Adrenal gland (tissue), 9 donors: ENCODE measurements at regions not wholly inside any gene's neighbourhood (a gene's known extent, or its start where the extent isn't known, plus 50 kb on each side); places are given as distances from the start of the nearest gene placed in this dataset.

Source experiments
- DNase-seq, 7 donors: peaks; one replicate each; pipeline ENCODE4 v3.0.0-alpha.2; 2019 to 2020
- H3K27ac ChIP-seq, 5 donors: fragments of 200-600 bp; sonication (generic) in 4 of 5; 1 replicate in 3 of 5; 2 replicates in 2 of 5; pipeline versions ENCODE4 v1.5.1 to v1.8.0; 2016 to 2020; ENCODE audit warnings: mild to moderate bottlenecking in 1 of 5
- H3K27me3 ChIP-seq: fragments of 200-600 bp; 2 replicates; pipeline ENCODE4 v1.8.0; 2021
- H3K36me3 ChIP-seq, 2 donors: fragments of 200-600 bp; replicated peaks in 1 of 2; 1 replicate in 1 of 2; 2 replicates in 1 of 2; pipeline versions ENCODE4 v1.5.1 to v1.8.0; 2018 to 2022
- H3K4me1 ChIP-seq, 2 donors: fragments of 200-600 bp; replicated peaks in 1 of 2; 1 replicate in 1 of 2; 2 replicates in 1 of 2; pipeline versions ENCODE4 v1.5.1 to v1.8.0; 2018 to 2021
- H3K4me3 ChIP-seq, 4 donors: fragments of 200-600 bp; sonication (generic) in 3 of 4; one replicate each; pipeline ENCODE4 v1.5.1; 2016 to 2018
- H3K9me3 ChIP-seq, 3 donors: fragments of 200-600 bp; sonication (generic) in 1 of 3; replicated peaks in 1 of 3; 1 replicate in 2 of 3; 2 replicates in 1 of 3; pipeline versions ENCODE4 v1.5.1 to v1.8.0; 2016 to 2021
- POLR2A ChIP-seq, 2 donors: fragments of 450-650 bp; IDR thresholded peaks; one replicate each; pipeline ENCODE4 v1.6.1; 2017; ENCODE audit warnings: antibody characterized with exemption in 2 of 2, mild to moderate bottlenecking in 2 of 2, moderate library complexity in 1 of 2
- WGBS, 4 donors: extraction: QIAGEN DNeasy Blood & Tissue Kit in 2 of 4; methylation state at CpG; one replicate each; pipeline versions ENCODE4 v1.1.5 to v1.1.7; 2013 to 2017; 5-methylcytosine and 5-hydroxymethylcytosine counted together
- intact Hi-C, 2 donors: fragments of 100-400 bp; cut with DNase I; formaldehyde crosslinking; loops; one replicate each; pipeline versions ENCODE4 v1.14.1 to v1.15.0; 2022 to 2023
- TF ChIP-seq, protein P1 (sequence below), 6 experiments: fragments of 450-650 bp in 4 of 6; fragments of 200-600 bp in 2 of 6; sonication (generic) in 1 of 6; IDR thresholded peaks; 1 replicate in 5 of 6; 2 replicates in 1 of 6; pipeline versions ENCODE4 v1.5.1 to v1.8.0; 2016 to 2021; ENCODE audit warnings: antibody characterized with exemption in 6 of 6, mild to moderate bottlenecking in 2 of 6, moderate library complexity in 1 of 6
- donor health status: healthy with polysubstance abuse.
- donor health status: Bipolar disorder and iron deficiency.
- donor health status: DM: yes; HTN: yes; CAD: no.
- donor health status: DM: no; HTN: no; CAD: no.
- donor health status: DM: no; HTN: no; CAD: no.

GRCh38 chr6:168989421-168989820 lies 264.2 kb downstream of the THBS2 start:
- Histone ChIP-seq H3K9me3 (no peaks in the 10 kb centered on the region), H3K27ac (no peak overlapping the region), H3K36me3 (no peaks in the 10 kb centered on the region), H3K4me1 (no peaks in the 10 kb centered on the region), H3K4me3 (no peak overlapping the region), H3K27me3 (no peaks in the 10 kb centered on the region)
- intact Hi-C loops, result no loop called here
- WGBS, 4 donors, result 59 to 85% (median 80%) methylated on average over 5 of the region's 5 CpGs
- TF ChIP-seq, protein P1, sequence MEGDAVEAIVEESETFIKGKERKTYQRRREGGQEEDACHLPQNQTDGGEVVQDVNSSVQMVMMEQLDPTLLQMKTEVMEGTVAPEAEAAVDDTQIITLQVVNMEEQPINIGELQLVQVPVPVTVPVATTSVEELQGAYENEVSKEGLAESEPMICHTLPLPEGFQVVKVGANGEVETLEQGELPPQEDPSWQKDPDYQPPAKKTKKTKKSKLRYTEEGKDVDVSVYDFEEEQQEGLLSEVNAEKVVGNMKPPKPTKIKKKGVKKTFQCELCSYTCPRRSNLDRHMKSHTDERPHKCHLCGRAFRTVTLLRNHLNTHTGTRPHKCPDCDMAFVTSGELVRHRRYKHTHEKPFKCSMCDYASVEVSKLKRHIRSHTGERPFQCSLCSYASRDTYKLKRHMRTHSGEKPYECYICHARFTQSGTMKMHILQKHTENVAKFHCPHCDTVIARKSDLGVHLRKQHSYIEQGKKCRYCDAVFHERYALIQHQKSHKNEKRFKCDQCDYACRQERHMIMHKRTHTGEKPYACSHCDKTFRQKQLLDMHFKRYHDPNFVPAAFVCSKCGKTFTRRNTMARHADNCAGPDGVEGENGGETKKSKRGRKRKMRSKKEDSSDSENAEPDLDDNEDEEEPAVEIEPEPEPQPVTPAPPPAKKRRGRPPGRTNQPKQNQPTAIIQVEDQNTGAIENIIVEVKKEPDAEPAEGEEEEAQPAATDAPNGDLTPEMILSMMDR (IDR thresholded peaks at IDR 0.05), result no peak
- TF ChIP-seq POLR2A (IDR thresholded peaks at IDR 0.05), result no peak
- no peak for DNase-seq

GRCh38 chr6:168988801-168989200 lies 264.8 kb downstream of the THBS2 start:
- Histone ChIP-seq H3K36me3 (no peaks in the 10 kb centered on the region), H3K27ac (no peak overlapping the region), H3K4me1 (no peaks in the 10 kb centered on the region), H3K27me3 (no peaks in the 10 kb centered on the region), H3K4me3 (no peak overlapping the region), H3K9me3 (no peaks in the 10 kb centered on the region)
- peak in 2 of 7 donors; percentile 30 to 42 for DNase-seq
- intact Hi-C loops, result no loop called here
- 57 to 70% (median 60%) methylated on average over 2 of the region's 2 CpGs for WGBS, 4 donors
- no peak for TF ChIP-seq POLR2A (IDR thresholded peaks at IDR 0.05)
- TF ChIP-seq, protein P1 (IDR thresholded peaks at IDR 0.05), result no peak

GRCh38 chr6:168988280-168988679 lies 265.4 kb downstream of the THBS2 start:
- intact Hi-C loops, result no loop called here
- Histone ChIP-seq H3K4me1 (no peaks in the 10 kb centered on the region), H3K4me3 (no peak overlapping the region), H3K27me3 (no peaks in the 10 kb centered on the region), H3K9me3 (no peaks in the 10 kb centered on the region), H3K27ac (no peak overlapping the region), H3K36me3 (no peaks in the 10 kb centered on the region)
- DNase-seq, result no peak
- 83 to 94% (median 84%) methylated on average over 6 of the region's 6 CpGs for WGBS, 4 donors
- TF ChIP-seq, protein P1 (IDR thresholded peaks at IDR 0.05), result no peak

- H3K27ac ChIP-seq, result no peak overlapping the region
These were observed 267.9 kb downstream of the THBS2 start for GRCh38 chr6:168985705-168986104.

More at GRCh38 chr6:168985705-168986104, 267.9 kb downstream of the THBS2 start:
- Histone ChIP-seq H3K36me3 (no peaks in the 10 kb centered on the region), H3K4me1 (no peaks in the 10 kb centered on the region), H3K9me3 (peaks cover 0 to 7% (median 3%) of the 10 kb centered on the region in 3 donors), H3K27me3 (no peaks in the 10 kb centered on the region), H3K4me3 (no peak overlapping the region)
- TF ChIP-seq POLR2A (IDR thresholded peaks at IDR 0.05), result no peak
- TF ChIP-seq, protein P1 (IDR thresholded peaks at IDR 0.05), result no peak
- WGBS, 4 donors, result 79 to 86% (median 82%) methylated on average over 4 of the region's 4 CpGs
- no peak for DNase-seq
- intact Hi-C loops, result no loop called here
